Activated CD8-positive, alpha-beta memory T cell treated with anti-CD3 and anti-CD28 coated beads, Interleukin-2, amount 50 U/mL, for 24 hours (primary cell): ENCODE measurements at regions not wholly inside any gene's neighbourhood (a gene's known extent, or its start where the extent isn't known, plus 50 kb on each side); places are given as distances from the start of the nearest gene placed in this dataset.

Source experiments
- DNase-seq: peaks from one replicate; pipeline ENCODE4 v3.0.0-alpha.2; 2020; ENCODE audit errors: extremely low read depth

DNA sequence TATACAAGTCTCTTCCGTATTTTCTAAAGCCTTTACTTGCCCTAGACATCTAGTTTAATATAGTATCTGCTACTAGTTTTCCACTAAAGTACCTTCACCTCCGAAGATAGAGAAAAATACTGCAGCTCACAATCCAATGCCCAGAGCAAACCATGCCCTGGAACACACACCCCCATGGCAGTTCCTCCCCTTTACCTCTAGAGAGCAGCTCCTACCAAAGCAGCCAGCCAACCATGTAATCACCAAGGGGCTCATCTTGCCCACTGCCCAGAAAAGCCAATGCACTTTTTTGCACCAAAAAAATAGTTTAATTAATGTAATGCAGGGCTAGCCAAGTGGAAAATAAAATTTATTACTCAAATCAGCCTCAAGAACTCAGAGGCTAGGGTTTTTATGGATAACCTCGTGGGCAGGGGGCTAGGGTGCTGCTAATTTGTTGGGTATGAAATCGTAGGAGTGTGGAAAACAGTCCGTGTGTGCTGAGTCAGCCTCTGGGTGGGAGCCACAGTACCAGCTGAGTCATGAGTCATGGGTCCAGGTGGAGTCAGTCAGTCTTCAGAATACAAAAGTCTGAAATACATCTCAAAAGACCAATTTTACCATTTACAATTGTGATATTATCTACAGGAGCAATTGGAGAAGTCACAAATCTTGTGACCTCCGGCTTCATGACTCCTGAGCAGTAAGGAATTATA, 120.1 kb upstream of the ACO1 start:
- no peak for DNase-seq

DNA sequence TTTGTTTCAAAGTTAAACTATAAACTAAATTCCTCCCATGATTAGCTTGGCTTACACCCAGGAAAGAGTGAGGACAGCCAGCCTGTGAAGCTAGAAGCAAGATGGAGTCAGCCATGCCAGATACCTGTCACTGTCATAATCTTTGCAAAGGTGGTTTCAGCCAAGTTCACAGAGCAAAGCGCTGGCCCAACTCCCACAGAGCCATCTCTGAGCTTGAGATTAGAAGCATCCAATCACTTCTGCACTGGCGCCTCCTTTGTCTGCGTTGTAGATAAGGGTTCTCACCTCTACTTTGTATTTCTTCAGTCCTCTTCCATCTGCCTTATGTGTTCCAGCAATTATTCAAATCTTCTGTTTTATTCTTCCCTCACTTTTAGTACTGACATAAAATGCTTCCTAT, 119.4 kb upstream of the ACO1 start:
- no peak for DNase-seq

DNA sequence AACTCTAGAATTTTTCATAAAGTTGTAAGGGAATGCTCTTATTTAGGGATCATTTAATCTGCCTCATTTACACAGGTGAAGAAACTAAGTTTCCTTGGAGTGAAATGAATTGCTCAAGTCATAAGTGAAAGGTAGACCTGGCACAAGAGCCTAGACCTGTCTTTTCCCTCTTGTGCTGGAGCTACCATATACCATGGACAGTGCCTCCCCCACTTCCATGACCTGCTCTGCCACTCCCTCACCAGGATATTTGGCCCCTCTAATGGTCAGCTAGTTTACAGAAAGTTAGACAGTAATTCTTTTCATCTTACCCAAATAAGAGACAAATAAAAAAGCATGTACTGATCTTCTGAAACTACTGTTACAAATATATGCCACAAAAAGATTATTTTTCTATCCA, 105.5 kb upstream of the ACO1 start:
- DNase-seq, result no peak

DNA sequence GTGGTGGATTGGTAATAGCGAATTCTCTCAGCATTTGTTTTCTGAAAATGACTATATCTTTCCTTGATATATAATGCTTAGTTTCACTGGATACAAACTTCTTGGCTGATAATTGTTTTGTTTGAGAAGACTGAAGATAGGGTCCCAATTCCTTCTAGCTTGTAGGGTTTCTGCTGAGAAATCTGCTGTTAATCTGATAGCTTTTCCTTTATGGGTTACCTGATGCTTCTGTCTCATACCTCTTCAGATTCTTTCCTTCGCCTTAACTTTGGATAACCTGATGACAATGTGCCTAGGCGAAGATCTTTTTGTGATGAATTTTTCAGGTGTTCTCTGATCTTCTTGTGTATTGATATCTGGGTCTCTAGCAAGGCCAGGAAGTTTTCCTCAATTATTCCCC, 94.7 kb upstream of the ACO1 start:
- DNase-seq, result no peak

DNA sequence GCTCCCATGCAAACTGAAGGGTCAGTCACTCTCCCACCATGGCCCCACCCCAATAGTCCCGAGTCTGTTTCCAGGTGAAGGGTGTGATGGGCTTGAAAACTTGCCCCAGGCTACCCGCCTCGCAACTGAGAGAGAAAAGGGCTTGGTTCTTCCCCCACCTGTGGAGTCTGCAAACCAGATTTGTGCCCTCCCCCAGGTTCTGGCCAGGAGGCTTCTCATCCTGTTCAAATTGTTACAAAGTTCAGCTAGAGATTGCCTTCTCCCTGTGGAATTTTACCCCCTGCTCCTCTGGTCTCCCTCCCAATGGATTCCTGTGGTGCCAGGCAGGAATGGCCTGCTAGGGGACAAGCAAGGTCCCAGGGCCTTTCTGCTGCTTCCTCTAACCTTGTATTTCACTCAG, 93.1 kb upstream of the ACO1 start:
- DNase-seq, result no peak

DNA sequence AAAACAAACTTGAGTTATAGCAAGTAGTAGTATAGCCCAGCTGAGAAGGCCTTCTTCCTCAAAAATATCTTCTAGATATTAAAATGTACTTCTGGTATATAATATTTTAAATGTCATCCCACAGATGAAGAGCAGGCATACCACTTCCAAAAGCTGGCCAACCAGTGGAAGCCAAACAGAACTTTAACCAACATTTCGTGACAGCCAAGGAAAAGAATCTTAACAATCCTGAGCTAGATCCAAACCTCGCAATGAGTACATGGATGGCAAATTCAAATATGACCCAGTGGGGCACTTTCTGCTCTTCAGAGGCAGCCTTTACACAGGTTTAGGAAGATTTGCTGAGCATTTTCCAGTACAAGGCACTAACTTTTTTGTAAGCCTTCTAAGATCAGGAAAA, 91.8 kb upstream of the ACO1 start:
- DNase-seq, result no peak

DNA sequence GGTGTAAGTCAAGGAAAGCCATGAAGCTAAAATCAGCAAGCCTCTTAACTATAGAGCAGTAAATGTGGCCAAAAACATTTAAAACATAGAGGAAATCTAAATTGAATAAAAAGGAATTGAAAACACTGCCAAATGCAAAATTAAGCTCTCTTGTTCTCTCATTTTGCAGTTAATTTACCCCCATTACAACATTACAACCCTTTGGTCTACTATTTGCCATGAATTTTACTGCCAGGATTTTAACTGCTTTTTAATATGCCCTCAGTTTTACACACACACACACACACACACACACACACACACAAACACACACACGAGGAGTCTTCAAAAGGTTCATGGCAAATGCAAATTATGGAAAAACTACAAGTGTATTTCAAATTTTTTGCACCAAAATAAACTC, 91.4 kb upstream of the ACO1 start:
- no peak for DNase-seq

DNA sequence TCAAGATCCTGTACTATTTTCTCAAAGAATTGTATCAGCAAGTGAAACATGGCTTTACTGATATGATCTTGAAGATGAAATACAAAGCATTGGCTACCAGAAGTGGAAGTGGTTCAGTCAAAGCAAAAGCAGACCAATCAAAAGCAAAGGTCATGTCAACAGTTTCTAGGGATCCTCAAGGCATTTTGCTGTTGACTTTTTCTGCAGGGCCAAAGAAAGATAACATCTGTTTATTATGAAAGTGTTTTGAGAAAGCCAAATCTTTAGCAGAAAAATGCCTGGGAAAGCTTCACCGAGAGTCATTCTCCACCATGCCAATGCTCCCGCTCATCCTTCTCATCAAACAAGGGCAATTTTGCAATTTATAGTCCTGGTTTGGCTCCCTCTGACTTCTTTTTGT, 90.3 kb upstream of the ACO1 start:
- no peak for DNase-seq

DNA sequence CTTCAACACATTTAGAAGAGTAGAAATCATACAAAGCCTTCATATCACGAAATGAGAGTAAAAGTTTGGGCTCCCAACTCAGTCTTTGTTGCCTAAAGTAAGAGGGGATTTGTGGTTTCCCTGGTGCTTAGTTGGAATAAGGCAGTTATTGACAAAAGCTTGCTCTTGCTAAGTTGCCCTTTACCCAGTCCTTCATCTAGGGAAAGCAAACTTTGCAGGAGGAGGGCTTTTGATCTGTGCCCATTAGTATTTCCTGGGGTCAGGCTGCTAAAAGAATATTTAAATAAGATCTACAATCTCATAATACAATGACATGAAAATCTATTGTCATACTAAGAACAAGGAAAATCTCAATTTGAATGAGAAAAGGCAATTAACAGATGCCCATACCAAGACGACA, 84.1 kb upstream of the ACO1 start:
- DNase-seq, result no peak

DNA sequence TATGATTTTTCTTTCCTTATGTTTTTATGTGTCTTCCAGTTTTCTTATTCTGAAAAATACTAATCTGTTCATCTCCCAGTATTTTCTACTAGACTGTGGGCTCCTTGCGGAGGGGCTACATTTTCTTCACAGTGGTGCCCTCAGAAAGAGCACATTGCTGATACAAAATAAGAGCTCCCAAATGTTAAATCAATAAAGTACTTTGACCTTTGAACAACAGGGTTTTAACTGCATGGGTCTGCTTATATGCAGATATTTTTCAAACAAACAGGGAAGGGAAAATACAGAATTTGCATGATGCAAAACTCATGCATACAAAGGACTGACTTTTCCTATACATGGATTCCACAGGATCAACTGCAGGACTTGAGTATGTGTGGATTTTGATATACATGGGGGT, 79.9 kb upstream of the ACO1 start:
- DNase-seq, result no peak

DNA sequence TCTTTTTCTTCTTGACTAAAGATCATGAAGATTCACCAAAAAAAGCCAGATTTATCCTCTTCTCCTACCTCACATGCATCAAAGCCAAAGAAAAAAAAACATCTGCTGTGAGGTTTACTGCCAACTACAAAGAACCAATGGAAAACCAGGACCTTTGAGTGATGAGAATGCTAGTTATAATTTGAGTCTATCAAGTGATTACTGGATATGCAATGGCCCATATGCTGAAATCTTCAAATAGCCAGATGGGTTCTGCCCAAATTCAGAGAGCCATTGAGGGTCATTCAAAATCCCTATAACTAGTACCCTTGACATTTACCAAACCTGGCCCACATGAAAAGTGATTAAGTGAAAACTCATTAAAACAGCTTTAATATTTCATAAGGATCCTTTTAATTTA, 78.4 kb upstream of the ACO1 start:
- DNase-seq, result no peak

DNA sequence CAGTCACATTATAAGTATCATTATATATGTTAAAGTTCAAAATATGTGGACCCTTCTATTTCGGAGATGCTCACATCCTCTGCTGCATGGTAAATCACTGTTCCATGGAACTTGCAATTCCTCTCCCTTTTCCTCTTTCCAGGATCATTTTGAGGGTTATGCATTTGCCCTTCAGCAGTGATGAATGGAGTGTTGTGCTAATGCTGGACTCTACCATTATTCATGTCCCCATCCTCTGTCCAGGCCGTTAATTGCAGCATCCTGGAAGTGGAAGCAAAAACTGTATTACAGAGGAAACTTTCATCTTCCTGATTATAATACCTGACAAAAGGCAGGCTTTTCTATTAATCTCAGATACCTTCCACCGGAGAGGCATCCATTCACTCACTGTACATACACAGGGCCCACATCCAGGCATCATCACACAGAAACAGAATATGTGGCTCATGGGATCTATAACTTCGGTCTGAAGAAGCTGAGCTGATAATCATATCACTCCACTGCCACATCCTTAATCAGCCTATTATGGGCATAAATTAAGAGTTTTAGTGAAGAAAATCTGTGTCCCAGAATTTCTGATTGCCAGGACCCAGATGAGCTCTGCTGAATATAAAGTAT, 65.0 kb upstream of the ACO1 start:
- DNase-seq, result no peak

DNA sequence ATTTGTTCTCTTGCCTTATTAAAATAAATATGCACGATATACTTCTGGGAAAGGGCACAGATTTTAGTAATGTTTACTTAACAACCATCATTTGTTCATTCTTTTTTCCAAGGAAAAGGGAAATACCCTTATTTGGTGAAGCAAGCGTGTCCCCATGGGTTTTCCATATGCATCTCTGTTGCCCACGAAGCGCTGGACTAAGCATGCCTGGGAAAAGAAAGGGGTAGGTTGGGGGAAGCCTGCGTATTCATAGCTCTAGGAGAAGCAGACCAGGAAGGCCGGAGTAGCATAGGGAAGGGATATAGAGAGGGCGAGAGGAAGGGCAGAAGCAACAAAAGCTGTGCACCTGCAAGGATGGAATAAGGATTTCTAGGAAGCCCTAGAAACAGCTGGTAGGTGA, 61.8 kb upstream of the ACO1 start:
- no peak for DNase-seq

DNA sequence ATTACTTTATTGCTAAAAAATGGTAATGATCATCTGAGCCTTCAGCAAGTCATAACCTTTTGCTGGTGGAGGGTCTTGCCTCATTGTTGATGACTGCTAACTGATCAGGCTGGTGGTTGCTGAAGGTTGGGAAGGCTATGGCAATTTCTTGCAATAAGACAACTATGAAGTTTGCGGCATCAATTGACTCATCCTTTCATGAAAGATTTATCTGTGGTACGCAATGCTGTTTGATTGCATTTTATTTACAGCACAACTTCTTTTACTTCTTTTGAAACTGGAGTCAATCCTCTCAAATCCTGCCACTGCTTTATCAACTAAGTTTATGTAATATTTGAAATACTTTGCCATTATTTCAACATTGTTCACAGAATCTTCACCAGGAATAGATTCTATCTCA, 58.3 kb upstream of the ACO1 start:
- DNase-seq, result no peak

DNA sequence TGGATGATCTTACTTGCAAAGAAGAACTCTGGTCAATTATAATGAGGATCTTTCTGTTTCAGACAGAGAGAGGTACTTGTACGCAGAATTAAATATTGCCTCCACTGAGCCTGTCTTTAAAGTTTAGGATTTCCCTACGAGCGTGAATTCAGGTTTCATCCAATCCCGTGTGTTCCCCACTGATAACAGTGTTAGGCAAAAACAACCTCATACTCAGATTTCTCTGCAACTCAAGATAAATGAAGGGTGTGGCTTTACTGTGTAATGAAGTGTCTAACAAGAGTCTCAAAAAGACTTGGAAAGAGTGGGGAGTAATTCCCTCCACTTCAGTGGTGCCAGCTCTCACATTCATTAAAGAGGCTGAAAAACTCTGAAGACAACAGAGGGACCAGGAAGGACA, 53.2 kb upstream of the ACO1 start:
- DNase-seq, result no peak

DNA sequence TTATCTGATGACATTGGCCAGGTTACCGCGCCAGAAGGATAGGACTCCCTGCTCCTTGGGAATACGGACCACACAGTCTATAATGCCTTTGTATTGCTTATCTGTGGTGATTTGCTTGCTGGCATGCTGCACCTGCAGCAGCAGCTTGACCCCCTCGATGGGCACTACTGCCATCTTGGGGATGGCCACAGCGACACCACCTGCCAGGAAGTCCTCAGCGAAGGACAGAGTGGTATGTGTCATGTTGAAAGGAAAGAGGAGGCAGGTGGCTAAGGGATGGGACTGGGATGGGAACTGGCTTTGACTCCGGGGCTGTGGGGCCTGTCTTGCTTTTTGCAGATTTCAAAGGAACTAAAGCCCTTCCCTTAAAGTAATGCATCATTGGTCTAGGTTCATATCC, 50.3 kb upstream of the ACO1 start:
- DNase-seq, result no peak
